Fibroblast of lung (primary cell): ENCODE measurements at regions not wholly inside any gene's neighbourhood (a gene's known extent, or its start where the extent isn't known, plus 50 kb on each side); places are given as distances from the start of the nearest gene placed in this dataset.

ENCODE experiments used
- CTCF ChIP-seq, 2 donors: IDR thresholded peaks in 1 of 2; conservative IDR thresholded peaks in 1 of 2; 1 replicate in 1 of 2; 2 replicates in 1 of 2; pipeline ENCODE4 v1.5.1; 2011 to 2012; ENCODE audit warnings: low read length in 2 of 2, control low read depth in 1 of 2, inconsistent platforms in 1 of 2, low read depth in 1 of 2, mild to moderate bottlenecking in 1 of 2
- EZH2 ChIP-seq: IDR thresholded peaks from 2 replicates; pipeline ENCODE4 v1.5.1; 2012; ENCODE audit warnings: low read length, control low read depth, mild to moderate bottlenecking; ENCODE audit errors: missing control alignments

GRCh38 chr5:10036136-10036815 is 213.4 kb downstream of the ATPSCKMT start:
- TF ChIP-seq CTCF (conservative IDR thresholded peaks at IDR 0.05 in 1 of 2, IDR thresholded peaks at IDR 0.05 in 1 of 2; ENCODE audit: low read depth in 1 of 2, low read length in 2 of 2) (no peak), EZH2 (no peak)
